PC-3 (cell line): ENCODE measurements at regions not wholly inside any gene's neighbourhood (a gene's known extent, or its start where the extent isn't known, plus 50 kb on each side); places are given as distances from the start of the nearest gene placed in this dataset.

Experiments used
- ATAC-seq: fragments of 200-7000 bp; cut with Tn5 transposase; 2 replicates; pipeline ENCODE4 v1.9.1; 2020; ENCODE audit warnings: mild to moderate bottlenecking, moderate library complexity
- BruUV-seq: library from RNA; stranded (reverse); fragments of 400-500 nt; replicated peaks from 2 replicates; lab custom pipeline; 2021; lab: Mats Ljungman, UMichigan
- CTCF ChIA-PET: fragments of 300-600 bp; sonication (Branson Sonifier 250); formaldehyde crosslinking; loops from one replicate; lab custom pipeline; 2022; ENCODE audit warnings: antibody characterized with exemption; lab: Charles Lee
- POLR2A ChIA-PET: fragments of 300-600 bp; sonication (Branson Sonifier 250); formaldehyde crosslinking; loops from one replicate; lab custom pipeline; 2022; ENCODE audit warnings: antibody characterized with exemption; ENCODE audit not compliant: unreplicated experiment; lab: Charles Lee
- DNase-seq: peaks from one replicate; pipeline ENCODE4 v3.0.0-alpha.2; 2015
- H2AFZ ChIP-seq: fragments of 300-600 bp; sonication (generic); 2 replicates; pipeline ENCODE4 v1.6.0; 2016; ENCODE audit warnings: antibody characterized with exemption, low read length
- H3F3A ChIP-seq: fragments of 300-600 bp; sonication (generic); one replicate; pipeline ENCODE4 v1.6.0; 2017; ENCODE audit warnings: antibody characterized with exemption, low read length, control low read depth, mild to moderate bottlenecking; ENCODE audit not compliant: unreplicated experiment
- H3K27ac ChIP-seq: fragments of 300-600 bp; sonication (generic); 2 replicates; pipeline ENCODE4 v1.5.1; 2016; ENCODE audit warnings: mild to moderate bottlenecking, low read length
- H3K27me3 ChIP-seq: fragments of 300-600 bp; sonication (generic); 2 replicates; pipeline ENCODE4 v1.6.1; 2016; ENCODE audit warnings: low read length, mixed read lengths
- H3K36me3 ChIP-seq: fragments of 300-600 bp; sonication (generic); 2 replicates; pipeline ENCODE4 v1.6.1; 2016; ENCODE audit warnings: low read depth, mixed run types, low read length, mixed read lengths
- H3K4me1 ChIP-seq: fragments of 300-600 bp; sonication (generic); 2 replicates; pipeline ENCODE4 v1.5.1; 2016; ENCODE audit warnings: low read length; ENCODE audit not compliant: insufficient read depth
- H3K4me2 ChIP-seq: fragments of 300-600 bp; sonication (generic); 2 replicates; pipeline ENCODE4 v1.6.0; 2016; ENCODE audit warnings: low read length
- H3K4me3 ChIP-seq: fragments of 300-600 bp; sonication (generic); 2 replicates; pipeline ENCODE4 v1.5.1; 2016; ENCODE audit warnings: mild to moderate bottlenecking, low read length, mixed read lengths
- H3K79me2 ChIP-seq: fragments of 300-600 bp; sonication (generic); 2 replicates; pipeline ENCODE4 v1.6.1; 2017; ENCODE audit warnings: low read length, mixed read lengths
- H3K9ac ChIP-seq: fragments of 300-600 bp; sonication (generic); 2 replicates; pipeline ENCODE4 v1.6.0; 2016; ENCODE audit warnings: mild to moderate bottlenecking, low read length
- H3K9me2 ChIP-seq: fragments of 300-600 bp; sonication (generic); replicated peaks from 2 replicates; pipeline ENCODE4 v1.6.1; 2016; ENCODE audit warnings: mixed run types, low read length, mixed read lengths
- H3K9me3 ChIP-seq: fragments of 300-600 bp; sonication (generic); 2 replicates; pipeline ENCODE4 v1.6.1; 2016; ENCODE audit warnings: low read length, mixed read lengths
- H4K20me1 ChIP-seq: fragments of 300-600 bp; sonication (generic); 2 replicates; pipeline ENCODE4 v1.6.1; 2016; ENCODE audit warnings: low read length, mixed read lengths
- CTCF ChIP-seq: fragments of 300-600 bp; sonication (generic); conservative IDR thresholded peaks from 2 replicates; pipeline ENCODE4 v1.5.1; 2017; ENCODE audit warnings: antibody characterized with exemption, low read depth, mild to moderate bottlenecking, low read length
- EZH2 ChIP-seq: fragments of 300-600 bp; sonication (generic); IDR thresholded peaks from one replicate; pipeline ENCODE4 v1.6.1; 2017; ENCODE audit warnings: antibody characterized with exemption, mild to moderate bottlenecking, low read length; ENCODE audit not compliant: unreplicated experiment
- EZH2phosphoT487 ChIP-seq: fragments of 300-600 bp; sonication (generic); IDR thresholded peaks from 2 replicates; pipeline ENCODE4 v1.6.1; 2018; ENCODE audit warnings: mild to moderate bottlenecking, antibody characterized with exemption, low read length, borderline replicate concordance
- intact Hi-C: fragments of 100-400 bp; cut with micrococcal nuclease; formaldehyde crosslinking; loops from 2 replicates; pipeline ENCODE4 v1.9.0; 2023

GRCh38 chr14:50036211-50036610, 80.2 kb downstream of the VCPKMT start:
- no peaks in the 10 kb centered on the region for H3K9me3 ChIP-seq
- no peaks in the 10 kb centered on the region for H3K79me2 ChIP-seq
- no peak overlapping the region for H3K4me2 ChIP-seq
- no peaks in the 10 kb centered on the region for H4K20me1 ChIP-seq
- peaks cover 35% of the 10 kb centered on the region for H3K4me1 ChIP-seq
- no peak overlapping the region for H2AFZ ChIP-seq
- H3K9me2 ChIP-seq = no peaks in the 10 kb centered on the region
- no TSS peak for BruUV-seq
- POLR2A ChIA-PET = no interaction called here
- H3K27me3 ChIP-seq = no peaks in the 10 kb centered on the region
- no peak overlapping the region for H3K9ac ChIP-seq
- ATAC-seq (no peak), DNase-seq (no peak)
- TF ChIP-seq CTCF (no peak), EZH2phosphoT487 (no peak), EZH2 (no peak)
- CTCF ChIA-PET = interaction anchor here (0.6 kb wide), 1 partner anchor 13 kb away, joined by 6 read pairs; no protein-coding TSS in a partner anchor
- no peaks in the 10 kb centered on the region for H3K36me3 ChIP-seq
- intact Hi-C loops = no loop called here
- peaks cover 19% of the 10 kb centered on the region for H3F3A ChIP-seq
- no peak overlapping the region for H3K4me3 ChIP-seq
- no peak overlapping the region for H3K27ac ChIP-seq

GRCh38 chr14:50036637-50037036, 79.7 kb downstream of the VCPKMT start:
- ATAC-seq (no peak), DNase-seq (no peak)
- H3K4me2 ChIP-seq = no peak overlapping the region
- CTCF ChIA-PET = no interaction called here
- no peaks in the 10 kb centered on the region for H3K9me3 ChIP-seq
- H3K9me2 ChIP-seq = no peaks in the 10 kb centered on the region
- intact Hi-C loops = no loop called here
- no peaks in the 10 kb centered on the region for H4K20me1 ChIP-seq
- POLR2A ChIA-PET = no interaction called here
- TF ChIP-seq EZH2 (no peak), CTCF (no peak), EZH2phosphoT487 (no peak)
- H3F3A ChIP-seq = peaks cover 19% of the 10 kb centered on the region
- no peak overlapping the region for H3K9ac ChIP-seq
- no peaks in the 10 kb centered on the region for H3K79me2 ChIP-seq
- peaks cover 39% of the 10 kb centered on the region for H3K4me1 ChIP-seq
- no peaks in the 10 kb centered on the region for H3K27me3 ChIP-seq
- H2AFZ ChIP-seq = no peak overlapping the region
- BruUV-seq = no TSS peak
- no peak overlapping the region for H3K4me3 ChIP-seq
- no peak overlapping the region for H3K27ac ChIP-seq
- no peaks in the 10 kb centered on the region for H3K36me3 ChIP-seq

- intact Hi-C loops = no loop called here
- ATAC-seq = no peak
- no peak overlapping the region for H2AFZ ChIP-seq
- DNase-seq = no peak
- TF ChIP-seq CTCF = no peak
- TF ChIP-seq EZH2phosphoT487 = no peak
- ChIA-PET CTCF (no interaction called here), POLR2A (no interaction called here)
- no peaks in the 10 kb centered on the region for H3K79me2 ChIP-seq
- H3K9ac ChIP-seq = no peak overlapping the region
- no peak overlapping the region for H3K4me3 ChIP-seq
- H3K27me3 ChIP-seq = no peaks in the 10 kb centered on the region
- no peaks in the 10 kb centered on the region for H3K36me3 ChIP-seq
- peaks cover 19% of the 10 kb centered on the region for H3F3A ChIP-seq
- peaks cover 42% of the 10 kb centered on the region for H3K4me1 ChIP-seq
- H3K27ac ChIP-seq = no peak overlapping the region
- H3K9me3 ChIP-seq = no peaks in the 10 kb centered on the region
- no peaks in the 10 kb centered on the region for H4K20me1 ChIP-seq
- no peaks in the 10 kb centered on the region for H3K9me2 ChIP-seq
- no TSS peak for BruUV-seq
- no peak overlapping the region for H3K4me2 ChIP-seq
Observed at GRCh38 chr14:50037240-50037639, 79.1 kb downstream of the VCPKMT start.
